HEK293 (cell line): ENCODE measurements at regions not wholly inside any gene's neighbourhood (a gene's known extent, or its start where the extent isn't known, plus 50 kb on each side); places are given as distances from the start of the nearest gene placed in this dataset.

ENCODE experiments used
- CTCF ChIA-PET: fragments of 350-600 bp; formaldehyde crosslinking; extraction: SDS; loops from one replicate; lab custom pipeline; 2021; ENCODE audit warnings: antibody characterized with exemption; lab: Yijun Ruan, JAX
- POLR2A ChIA-PET: fragments of 300-600 bp; formaldehyde crosslinking; extraction: SDS; loops from one replicate; lab custom pipeline; 2020; ENCODE audit warnings: antibody characterized with exemption, inconsistent platforms; lab: Yijun Ruan, JAX
- H3K27ac ChIP-seq: fragments of 200-500 bp; sonication (Bioruptor generic); 2 replicates; pipeline ENCODE4 v1.5.1; 2014; ENCODE audit warnings: low read depth, low read length, control low read depth, inconsistent platforms; ENCODE audit errors: extremely low read depth
- H3K36me3 ChIP-seq, 2 experiments: fragments of 200-500 bp in 1 of 2; sonication (Bioruptor generic) in 1 of 2; 1 replicate in 1 of 2; 2 replicates in 1 of 2; pipeline ENCODE4 v1.5.1; 2014 to 2017; ENCODE audit warnings: inconsistent platforms in 2 of 2, low read length in 2 of 2; ENCODE audit not compliant: control insufficient read depth in 2 of 2, insufficient read depth in 1 of 2
- H3K4me1 ChIP-seq: fragments of 200-500 bp; sonication (Bioruptor generic); 2 replicates; pipeline ENCODE4 v1.5.1; 2014; ENCODE audit warnings: mild to moderate bottlenecking, low read length, inconsistent platforms; ENCODE audit not compliant: control insufficient read depth, insufficient read depth
- H3K4me3 ChIP-seq: 2 replicates; pipeline ENCODE4 v1.5.1; 2011; ENCODE audit warnings: low read depth, mild to moderate bottlenecking, control low read depth, low read length, moderate library complexity
- H3K9me3 ChIP-seq: fragments of 200-500 bp; sonication (Bioruptor generic); 2 replicates; pipeline ENCODE4 v1.5.1; 2014; ENCODE audit warnings: low read depth, low read length, inconsistent platforms; ENCODE audit not compliant: control insufficient read depth, insufficient read depth
- GLI2 ChIP-seq: fragments of 450-650 bp; formaldehyde crosslinking; IDR thresholded peaks from 2 replicates; pipeline ENCODE4; 2017; ENCODE audit warnings: missing biosample characterization, missing genetic modification characterization, low read depth, borderline replicate concordance
- HOXA7 ChIP-seq: sonication (generic); formaldehyde crosslinking; IDR thresholded peaks from 2 replicates; pipeline ENCODE4 v1.8.1; 2022; ENCODE audit warnings: missing genetic modification reagents, borderline replicate concordance
- HOXC10 ChIP-seq: sonication (generic); formaldehyde crosslinking; IDR thresholded peaks from 2 replicates; pipeline ENCODE4 v1.8.1; 2023; ENCODE audit warnings: mild to moderate bottlenecking, missing genetic modification reagents
- ZFP3 ChIP-seq: fragments of 450-650 bp; formaldehyde crosslinking; IDR thresholded peaks from 2 replicates; pipeline ENCODE4 v1.5.1; 2016; ENCODE audit warnings: low read depth, missing biosample characterization, missing genetic modification characterization
- ZNF114 ChIP-seq: fragments of 450-650 bp; formaldehyde crosslinking; IDR thresholded peaks from 2 replicates; pipeline ENCODE4 v1.5.0; 2017; ENCODE audit warnings: missing biosample characterization, missing genetic modification characterization
- ZNF132 ChIP-seq: fragments of 450-650 bp; formaldehyde crosslinking; IDR thresholded peaks from 2 replicates; pipeline ENCODE4 v1.5.1; 2017; ENCODE audit warnings: missing biosample characterization, missing genetic modification characterization, borderline replicate concordance
- ZNF16 ChIP-seq: fragments of 450-650 bp; formaldehyde crosslinking; IDR thresholded peaks from 2 replicates; pipeline ENCODE4 v1.5.1; 2016; ENCODE audit warnings: low read depth, missing biosample characterization, missing genetic modification characterization
- ZNF223 ChIP-seq: fragments of 450-650 bp; formaldehyde crosslinking; IDR thresholded peaks from 2 replicates; pipeline ENCODE4 v1.5.1; 2016; ENCODE audit warnings: missing biosample characterization, missing genetic modification characterization
- ZNF366 ChIP-seq: fragments of 450-650 bp; formaldehyde crosslinking; conservative IDR thresholded peaks from 2 replicates; pipeline ENCODE4 v1.5.1; 2016; ENCODE audit warnings: missing biosample characterization, missing genetic modification characterization
- ZNF560 ChIP-seq: fragments of 450-650 bp; formaldehyde crosslinking; IDR thresholded peaks from 2 replicates; pipeline ENCODE4 v1.5.1; 2017; ENCODE audit warnings: missing biosample characterization, missing genetic modification characterization, borderline replicate concordance
- ZNF610 ChIP-seq: fragments of 450-650 bp; formaldehyde crosslinking; IDR thresholded peaks from 2 replicates; pipeline ENCODE4 v1.5.1; 2016; ENCODE audit warnings: missing biosample characterization, missing genetic modification characterization, borderline replicate concordance
- ZNF621 ChIP-seq: fragments of 450-650 bp; formaldehyde crosslinking; IDR thresholded peaks from 2 replicates; pipeline ENCODE4 v1.5.1; 2017; ENCODE audit warnings: missing biosample characterization, missing genetic modification characterization
- ZNF664 ChIP-seq: fragments of 450-650 bp; formaldehyde crosslinking; IDR thresholded peaks from 2 replicates; pipeline ENCODE4 v1.5.1; 2016; ENCODE audit warnings: missing biosample characterization, missing genetic modification characterization
- TF ChIP-seq, protein P1 (sequence below): fragments of 450-650 bp; formaldehyde crosslinking; IDR thresholded peaks from 2 replicates; pipeline ENCODE4 v1.5.0; 2017; ENCODE audit warnings: missing biosample characterization, missing genetic modification characterization, borderline replicate concordance
- TF ChIP-seq, protein P2 (sequence below): fragments of 450-650 bp; formaldehyde crosslinking; IDR thresholded peaks from 2 replicates; pipeline ENCODE4 v1.5.1; 2016; ENCODE audit warnings: missing biosample characterization, missing genetic modification characterization

DNA sequence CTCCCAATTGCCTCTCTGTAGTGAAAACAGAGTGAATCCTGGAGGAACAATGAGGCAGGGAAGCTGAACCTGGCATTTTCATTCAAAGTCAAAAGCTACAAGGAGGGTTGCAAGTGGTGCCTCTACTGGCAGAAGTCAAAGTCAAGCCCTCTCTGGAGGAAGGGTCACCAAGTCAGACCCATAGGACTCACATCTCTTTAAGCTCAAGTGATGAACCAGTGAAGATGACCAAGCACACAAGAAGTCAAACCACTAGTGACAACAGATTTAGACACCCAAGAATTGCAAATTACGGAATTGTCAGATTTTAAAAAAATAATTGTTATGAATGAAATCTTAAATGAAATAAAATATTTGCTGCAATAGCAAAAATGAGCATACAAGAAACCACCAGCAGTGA lies 81.1 kb upstream of the ATP1B1 start:
- no peak overlapping the region for H3K27ac ChIP-seq
- H3K4me3 ChIP-seq: no peak overlapping the region
- POLR2A ChIA-PET: no interaction called here
- no peak for TF ChIP-seq GLI2 (tag by site-specific recombination)
- TF ChIP-seq, protein P1, sequence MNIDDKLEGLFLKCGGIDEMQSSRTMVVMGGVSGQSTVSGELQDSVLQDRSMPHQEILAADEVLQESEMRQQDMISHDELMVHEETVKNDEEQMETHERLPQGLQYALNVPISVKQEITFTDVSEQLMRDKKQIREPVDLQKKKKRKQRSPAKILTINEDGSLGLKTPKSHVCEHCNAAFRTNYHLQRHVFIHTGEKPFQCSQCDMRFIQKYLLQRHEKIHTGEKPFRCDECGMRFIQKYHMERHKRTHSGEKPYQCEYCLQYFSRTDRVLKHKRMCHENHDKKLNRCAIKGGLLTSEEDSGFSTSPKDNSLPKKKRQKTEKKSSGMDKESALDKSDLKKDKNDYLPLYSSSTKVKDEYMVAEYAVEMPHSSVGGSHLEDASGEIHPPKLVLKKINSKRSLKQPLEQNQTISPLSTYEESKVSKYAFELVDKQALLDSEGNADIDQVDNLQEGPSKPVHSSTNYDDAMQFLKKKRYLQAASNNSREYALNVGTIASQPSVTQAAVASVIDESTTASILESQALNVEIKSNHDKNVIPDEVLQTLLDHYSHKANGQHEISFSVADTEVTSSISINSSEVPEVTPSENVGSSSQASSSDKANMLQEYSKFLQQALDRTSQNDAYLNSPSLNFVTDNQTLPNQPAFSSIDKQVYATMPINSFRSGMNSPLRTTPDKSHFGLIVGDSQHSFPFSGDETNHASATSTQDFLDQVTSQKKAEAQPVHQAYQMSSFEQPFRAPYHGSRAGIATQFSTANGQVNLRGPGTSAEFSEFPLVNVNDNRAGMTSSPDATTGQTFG (tag by site-specific recombination): no peak
- TF ChIP-seq ZNF114 (tag by site-specific recombination): no peak
- TF ChIP-seq HOXA7 (CRISPR knock-in tag): no peak
- no peak for TF ChIP-seq ZNF223 (tag by site-specific recombination)
- no peak for TF ChIP-seq ZNF664 (tag by site-specific recombination)
- no peaks in the 10 kb centered on the region for H3K9me3 ChIP-seq
- no peaks in the 10 kb centered on the region for H3K4me1 ChIP-seq
- no peaks in the 10 kb centered on the region for H3K36me3 ChIP-seq
- CTCF ChIA-PET: no interaction called here

DNA sequence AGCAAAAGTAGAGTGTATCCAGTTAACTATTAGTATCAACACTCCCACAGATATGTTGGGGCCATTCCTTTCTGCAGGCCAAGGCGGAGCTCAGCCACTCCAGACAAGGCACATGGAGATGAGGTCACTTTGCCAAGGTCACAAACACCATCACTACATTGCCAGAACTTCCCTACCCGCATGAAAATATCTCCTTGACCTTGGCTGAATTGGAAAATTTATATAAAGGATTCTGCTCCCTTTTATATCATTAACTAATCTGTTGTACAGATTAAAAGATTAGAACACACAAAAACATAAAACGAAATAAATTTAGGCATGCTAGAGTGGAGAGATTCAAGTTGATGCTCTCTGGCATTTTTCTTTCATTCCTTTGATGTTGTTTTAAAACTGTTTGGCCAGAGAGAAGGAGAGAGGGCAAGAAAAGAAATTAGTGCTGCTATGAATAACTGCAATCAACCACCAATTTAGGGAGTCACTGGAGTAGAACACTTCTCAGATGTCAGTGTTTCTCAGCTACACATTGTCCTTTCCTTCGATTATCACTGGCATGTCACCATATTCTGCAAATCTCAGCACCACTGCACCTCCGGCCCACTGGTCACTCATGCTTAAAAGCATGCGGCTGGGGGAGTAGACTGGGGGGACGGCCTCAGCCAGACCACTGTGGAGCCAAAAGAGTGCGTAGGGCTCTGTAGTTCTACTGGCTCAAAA lies 78.7 kb upstream of the ATP1B1 start:
- POLR2A ChIA-PET: no interaction called here
- TF ChIP-seq, protein P2, sequence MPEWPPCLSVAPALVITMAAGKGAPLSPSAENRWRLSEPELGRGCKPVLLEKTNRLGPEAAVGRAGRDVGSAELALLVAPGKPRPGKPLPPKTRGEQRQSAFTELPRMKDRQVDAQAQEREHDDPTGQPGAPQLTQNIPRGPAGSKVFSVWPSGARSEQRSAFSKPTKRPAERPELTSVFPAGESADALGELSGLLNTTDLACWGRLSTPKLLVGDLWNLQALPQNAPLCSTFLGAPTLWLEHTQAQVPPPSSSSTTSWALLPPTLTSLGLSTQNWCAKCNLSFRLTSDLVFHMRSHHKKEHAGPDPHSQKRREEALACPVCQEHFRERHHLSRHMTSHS (tag by site-specific recombination): no peak
- CTCF ChIA-PET: no interaction called here

DNA sequence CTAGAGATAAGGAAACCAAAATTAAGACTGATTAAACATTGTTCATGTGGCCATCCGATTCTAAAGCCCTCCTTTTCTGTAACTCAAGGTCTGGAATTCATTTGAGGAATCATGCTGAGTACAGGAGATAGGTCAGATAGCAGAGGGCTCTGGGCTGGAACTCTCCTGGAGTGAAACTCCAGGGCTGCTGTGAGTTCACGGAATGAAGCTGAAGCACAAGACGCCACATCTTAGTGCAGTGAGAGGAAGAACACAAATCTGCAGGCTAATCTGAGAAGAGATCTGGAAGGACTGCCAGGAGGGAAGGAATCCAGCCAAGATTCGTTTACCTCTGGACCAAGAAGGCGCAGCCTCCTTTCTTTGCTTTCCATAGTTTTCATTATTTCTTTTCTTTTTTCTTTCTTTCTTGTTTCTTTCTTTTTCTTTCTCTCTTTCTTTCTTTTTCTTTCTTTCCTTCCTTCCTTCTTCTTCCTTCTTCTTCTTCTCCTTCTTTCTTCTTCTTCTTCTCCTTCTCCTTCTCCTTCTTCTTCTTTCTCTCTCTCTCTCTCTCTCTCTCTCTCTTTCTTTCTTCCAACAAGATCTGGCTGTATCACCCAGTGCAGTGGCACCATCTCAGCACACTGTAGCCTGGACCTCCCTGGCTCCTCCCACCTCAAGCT lies 74.8 kb upstream of the ATP1B1 start:
- TF ChIP-seq HOXC10 (CRISPR knock-in tag) (no peak), ZNF610 (no peak), ZNF16 (tag by site-specific recombination) (no peak), ZNF366 (tag by site-specific recombination) (peak; percentile 65; the same call in 1 of the 2 replicates)
- POLR2A ChIA-PET: no interaction called here
- H3K4me3 ChIP-seq: no peak overlapping the region
- H3K36me3 ChIP-seq: no peaks in the 10 kb centered on the region
- H3K27ac ChIP-seq: no peak overlapping the region
- no peaks in the 10 kb centered on the region for H3K9me3 ChIP-seq
- CTCF ChIA-PET: interaction anchor here (0.6 kb wide), 1 partner anchor 316 kb away, joined by 3 read pairs; no protein-coding TSS in a partner anchor
- H3K4me1 ChIP-seq: no peaks in the 10 kb centered on the region

More for the DNA sequence above, 78.7 kb upstream of the ATP1B1 start:
- no peak overlapping the region for H3K27ac ChIP-seq
- no peaks in the 10 kb centered on the region for H3K9me3 ChIP-seq
- H3K4me3 ChIP-seq: no peak overlapping the region
- no peaks in the 10 kb centered on the region for H3K36me3 ChIP-seq
- H3K4me1 ChIP-seq: no peaks in the 10 kb centered on the region

DNA sequence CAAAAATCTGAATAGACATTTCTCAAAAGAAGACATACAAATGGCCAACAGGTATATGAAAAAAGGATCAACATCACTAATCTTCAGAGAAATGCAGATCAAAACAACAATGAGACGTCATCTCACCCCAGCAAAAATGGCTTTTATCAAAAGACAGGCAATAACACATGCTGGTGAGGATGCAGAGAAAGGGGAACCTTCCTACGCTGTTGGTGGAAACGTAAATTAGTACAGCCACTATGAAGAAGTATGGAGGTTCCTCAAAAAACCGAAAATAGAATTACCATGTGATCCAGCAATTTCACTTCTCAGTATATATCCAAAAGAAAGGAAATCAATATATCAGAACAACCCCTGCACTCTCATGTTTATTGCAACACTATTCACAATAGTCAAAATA lies 65.1 kb upstream of the ATP1B1 start:
- Histone ChIP-seq H3K36me3 (no peaks in the 10 kb centered on the region), H3K4me1 (no peaks in the 10 kb centered on the region), H3K27ac (no peak overlapping the region), H3K4me3 (no peak overlapping the region), H3K9me3 (no peaks in the 10 kb centered on the region)
- ChIA-PET POLR2A (no interaction called here), CTCF (no interaction called here)
- TF ChIP-seq ZNF132 (tag by site-specific recombination) (no peak), ZNF621 (tag by site-specific recombination) (no peak), ZNF560 (tag by site-specific recombination) (no peak), ZFP3 (tag by site-specific recombination) (no peak)
